GM12873 (cell line): ENCODE measurements at regions not wholly inside any gene's neighbourhood (a gene's known extent, or its start where the extent isn't known, plus 50 kb on each side); places are given as distances from the start of the nearest gene placed in this dataset.

ENCODE experiments used
- TF ChIP-seq, protein P1 (sequence below): IDR thresholded peaks from 2 replicates; pipeline ENCODE4 v1.5.1; 2012; ENCODE audit warnings: low read depth, mild to moderate bottlenecking, moderate library complexity, low read length, control low read depth; ENCODE audit not compliant: insufficient read depth; ENCODE audit errors: missing control alignments

GRCh38 chr2:19797243-19797810 is 104.5 kb downstream of the TTC32 start:
- TF ChIP-seq, protein P1, sequence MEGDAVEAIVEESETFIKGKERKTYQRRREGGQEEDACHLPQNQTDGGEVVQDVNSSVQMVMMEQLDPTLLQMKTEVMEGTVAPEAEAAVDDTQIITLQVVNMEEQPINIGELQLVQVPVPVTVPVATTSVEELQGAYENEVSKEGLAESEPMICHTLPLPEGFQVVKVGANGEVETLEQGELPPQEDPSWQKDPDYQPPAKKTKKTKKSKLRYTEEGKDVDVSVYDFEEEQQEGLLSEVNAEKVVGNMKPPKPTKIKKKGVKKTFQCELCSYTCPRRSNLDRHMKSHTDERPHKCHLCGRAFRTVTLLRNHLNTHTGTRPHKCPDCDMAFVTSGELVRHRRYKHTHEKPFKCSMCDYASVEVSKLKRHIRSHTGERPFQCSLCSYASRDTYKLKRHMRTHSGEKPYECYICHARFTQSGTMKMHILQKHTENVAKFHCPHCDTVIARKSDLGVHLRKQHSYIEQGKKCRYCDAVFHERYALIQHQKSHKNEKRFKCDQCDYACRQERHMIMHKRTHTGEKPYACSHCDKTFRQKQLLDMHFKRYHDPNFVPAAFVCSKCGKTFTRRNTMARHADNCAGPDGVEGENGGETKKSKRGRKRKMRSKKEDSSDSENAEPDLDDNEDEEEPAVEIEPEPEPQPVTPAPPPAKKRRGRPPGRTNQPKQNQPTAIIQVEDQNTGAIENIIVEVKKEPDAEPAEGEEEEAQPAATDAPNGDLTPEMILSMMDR: no peak

DNA sequence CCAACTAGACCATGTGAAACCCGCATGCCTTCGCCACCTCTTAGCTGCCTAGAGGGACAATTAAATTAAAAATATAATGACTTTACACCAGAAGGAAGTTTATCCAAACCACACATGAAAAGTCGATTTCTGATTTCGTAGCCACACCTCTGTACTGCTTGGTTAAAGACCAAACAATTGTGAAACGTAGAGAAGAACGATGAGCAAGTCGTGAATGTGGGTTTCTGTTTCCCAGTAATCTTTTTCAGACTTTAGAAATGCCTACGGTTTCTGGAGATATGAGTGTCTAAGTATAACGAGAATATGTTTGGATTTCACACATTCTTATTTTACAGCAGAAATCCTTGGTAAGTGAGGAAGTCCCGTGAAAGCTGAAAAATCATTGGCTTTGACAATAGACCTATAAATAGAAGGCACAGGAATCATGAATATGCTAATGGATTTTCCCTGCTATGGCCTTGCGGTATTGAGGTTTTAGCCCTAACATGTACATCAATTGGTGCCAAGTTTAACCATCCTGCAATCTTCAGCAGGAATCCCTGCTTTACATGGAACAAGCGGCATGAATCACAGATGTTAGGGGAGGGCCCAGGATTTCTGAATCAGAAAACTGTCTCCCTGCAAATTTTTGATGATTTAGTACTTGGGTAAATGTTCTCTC is 105.6 kb downstream of the TTC32 start:
- TF ChIP-seq, protein P1: no peak

DNA sequence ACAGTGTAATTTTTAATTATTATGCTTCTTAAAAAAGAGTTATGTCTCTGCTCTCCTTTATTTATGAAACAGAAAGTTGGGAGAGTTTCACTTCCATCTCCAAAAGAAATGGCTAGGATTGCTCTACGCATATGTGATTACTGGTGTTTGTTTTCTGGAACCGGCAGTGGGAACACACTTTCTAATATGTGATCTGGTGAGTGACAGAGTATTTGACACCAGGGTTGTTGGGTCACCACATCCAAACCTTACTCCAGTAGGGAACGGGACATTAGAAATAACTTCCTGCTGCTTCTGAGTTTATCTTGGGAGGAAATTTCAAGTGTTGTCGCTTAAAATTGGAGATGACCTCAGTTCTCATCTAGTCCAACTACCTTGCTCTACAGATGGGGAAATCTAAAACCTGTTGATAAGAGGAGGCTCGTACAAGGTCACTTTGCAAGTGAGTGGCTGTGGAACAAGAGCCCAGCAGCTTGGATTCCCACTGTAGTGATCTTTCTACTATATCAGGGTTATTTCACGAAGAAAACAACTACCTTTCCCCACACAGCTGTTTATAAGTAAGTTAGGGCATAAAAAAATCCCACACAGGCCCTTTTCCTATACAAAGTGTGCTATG is 108.5 kb downstream of the TTC32 start:
- TF ChIP-seq, protein P1: no peak

DNA sequence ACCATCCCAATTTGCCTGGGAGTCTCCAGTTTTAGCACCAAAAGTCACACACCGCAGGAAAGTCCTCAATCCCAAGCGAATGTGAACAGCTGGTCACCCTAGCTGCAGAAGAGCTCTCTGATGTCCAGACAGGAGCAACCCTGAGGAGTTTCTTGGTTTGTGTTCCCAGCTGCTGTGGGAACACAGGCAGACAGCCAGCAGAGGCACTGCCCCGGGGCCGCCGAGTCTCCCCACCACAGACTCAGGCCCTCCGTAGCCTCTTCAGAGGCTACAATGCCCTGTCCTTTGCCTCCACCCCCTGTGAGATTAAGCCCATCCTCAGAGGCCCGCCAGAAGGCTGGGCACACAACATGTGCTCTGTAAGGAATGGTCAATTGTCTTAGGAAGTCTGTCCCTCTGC is 111.5 kb downstream of the TTC32 start:
- TF ChIP-seq, protein P1: no peak

DNA sequence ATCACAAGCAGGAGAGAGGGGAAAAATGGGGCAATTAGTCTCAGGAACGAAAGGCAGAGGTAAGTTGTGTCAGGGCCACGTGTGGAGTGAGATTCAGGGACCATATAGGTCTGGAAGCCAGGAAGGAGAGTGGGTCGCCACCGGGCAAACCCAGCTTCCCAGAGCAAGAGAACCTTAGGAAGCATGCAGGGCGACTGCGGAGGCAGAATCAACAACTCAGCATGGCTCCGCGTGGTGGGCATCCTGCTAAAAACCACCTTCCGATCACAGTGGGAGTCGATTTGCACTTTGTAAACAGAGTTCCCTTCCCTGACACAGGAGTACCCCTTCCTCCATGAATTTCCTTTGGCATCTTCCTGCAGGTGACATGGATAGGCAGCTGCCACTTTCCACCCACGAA is 114.6 kb downstream of the TTC32 start:
- TF ChIP-seq, protein P1: no peak

GRCh38 chr2:19786408-19787058 is 115.2 kb downstream of the TTC32 start:
- TF ChIP-seq, protein P1: no peak

GRCh38 chr2:19785867-19786266 is 115.9 kb downstream of the TTC32 start:
- TF ChIP-seq, protein P1: no peak
